HCT116 (cell line): ENCODE measurements at regions not wholly inside any gene's neighbourhood (a gene's known extent, or its start where the extent isn't known, plus 50 kb on each side); places are given as distances from the start of the nearest gene placed in this dataset.
A peak's percentile ranks its signal among the peaks of the same experiment; 100 is the strongest.

Experiments used
- EZH2 ChIP-seq: fragments of 200-600 bp; sonication (generic); IDR thresholded peaks from 2 replicates; pipeline ENCODE4 v1.6.1; 2017; ENCODE audit warnings: antibody characterized with exemption, mixed run types
- POLR2A ChIP-seq: IDR thresholded peaks from 2 replicates; pipeline ENCODE4 v1.7.0; 2011; ENCODE audit warnings: borderline replicate concordance; ENCODE audit not compliant: insufficient read depth, insufficient read length; ENCODE audit errors: extremely low read depth
- POLR2AphosphoS5 ChIP-seq: IDR thresholded peaks from 2 replicates; pipeline ENCODE4 v1.6.1; 2011; ENCODE audit warnings: mild to moderate bottlenecking, low read depth, low read length, moderate library complexity
- RAD21 ChIP-seq: IDR thresholded peaks from 2 replicates; pipeline ENCODE4 v1.6.1; 2012; ENCODE audit warnings: low read depth, mild to moderate bottlenecking
- SP1 ChIP-seq: IDR thresholded peaks from 2 replicates; pipeline ENCODE4 v1.6.1; 2012; ENCODE audit warnings: low read depth
- YY1 ChIP-seq: IDR thresholded peaks from 2 replicates; pipeline ENCODE4 v1.6.1; 2011; ENCODE audit warnings: low read length, low read depth, moderate library complexity, mild to moderate bottlenecking; ENCODE audit not compliant: insufficient replicate concordance; ENCODE audit errors: extremely low read depth
- ZNF274 ChIP-seq: fragments of 200-500 bp; sonication (Bioruptor generic); IDR thresholded peaks from 2 replicates; pipeline ENCODE4 v1.6.1; 2014; ENCODE audit warnings: mild to moderate bottlenecking, low read depth, low read length, inconsistent platforms
- TF ChIP-seq, protein P1 (sequence below), 3 experiments: fragments of 200-600 bp in 1 of 3; sonication (generic) in 1 of 3; IDR thresholded peaks in 2 of 3; conservative IDR thresholded peaks in 1 of 3; 2 replicates each; pipeline ENCODE4 v1.5.1; 2012 to 2017; ENCODE audit warnings: low read depth in 2 of 3, low read length in 2 of 3, antibody characterized with exemption in 1 of 3, borderline replicate concordance in 1 of 3, control low read depth in 1 of 3, mild to moderate bottlenecking in 1 of 3, mixed read lengths in 1 of 3, mixed run types in 1 of 3, moderate library complexity in 1 of 3; ENCODE audit not compliant: insufficient read depth in 1 of 3

DNA sequence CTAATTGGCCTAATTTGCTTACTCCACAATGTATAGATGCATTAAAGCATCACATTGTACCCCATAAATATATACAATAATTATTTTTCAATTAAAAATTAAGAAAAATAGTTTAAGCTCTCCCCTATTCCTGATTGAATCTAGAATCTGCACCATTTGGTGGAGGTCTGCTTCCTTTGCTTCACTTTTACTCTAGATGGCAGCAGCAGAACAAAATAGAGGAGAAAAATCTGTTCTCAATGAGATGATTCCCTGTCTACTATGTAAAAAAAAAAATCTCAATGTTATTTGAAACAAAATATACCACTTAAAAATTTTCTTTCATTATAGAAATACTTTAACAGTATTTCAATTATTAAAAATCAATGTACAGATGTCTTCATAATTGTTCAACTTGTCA, 109.6 kb upstream of the FXR1 start:
- TF ChIP-seq, protein P1, sequence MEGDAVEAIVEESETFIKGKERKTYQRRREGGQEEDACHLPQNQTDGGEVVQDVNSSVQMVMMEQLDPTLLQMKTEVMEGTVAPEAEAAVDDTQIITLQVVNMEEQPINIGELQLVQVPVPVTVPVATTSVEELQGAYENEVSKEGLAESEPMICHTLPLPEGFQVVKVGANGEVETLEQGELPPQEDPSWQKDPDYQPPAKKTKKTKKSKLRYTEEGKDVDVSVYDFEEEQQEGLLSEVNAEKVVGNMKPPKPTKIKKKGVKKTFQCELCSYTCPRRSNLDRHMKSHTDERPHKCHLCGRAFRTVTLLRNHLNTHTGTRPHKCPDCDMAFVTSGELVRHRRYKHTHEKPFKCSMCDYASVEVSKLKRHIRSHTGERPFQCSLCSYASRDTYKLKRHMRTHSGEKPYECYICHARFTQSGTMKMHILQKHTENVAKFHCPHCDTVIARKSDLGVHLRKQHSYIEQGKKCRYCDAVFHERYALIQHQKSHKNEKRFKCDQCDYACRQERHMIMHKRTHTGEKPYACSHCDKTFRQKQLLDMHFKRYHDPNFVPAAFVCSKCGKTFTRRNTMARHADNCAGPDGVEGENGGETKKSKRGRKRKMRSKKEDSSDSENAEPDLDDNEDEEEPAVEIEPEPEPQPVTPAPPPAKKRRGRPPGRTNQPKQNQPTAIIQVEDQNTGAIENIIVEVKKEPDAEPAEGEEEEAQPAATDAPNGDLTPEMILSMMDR (IDR thresholded peaks at IDR 0.05 in 2 of 3, conservative IDR thresholded peaks at IDR 0.05 in 1 of 3; ENCODE audit: borderline replicate concordance in 1 of 3, insufficient read depth in 1 of 3, low read depth in 2 of 3, low read length in 2 of 3), result peak; percentile 39 to 51 (median 48); a peak in 5 of 6 replicates
- no peak for TF ChIP-seq SP1
- TF ChIP-seq POLR2AphosphoS5, result no peak
- TF ChIP-seq RAD21, result peak; percentile 69
- TF ChIP-seq POLR2A, result no peak
- TF ChIP-seq EZH2, result no peak
- no peak for TF ChIP-seq ZNF274
- no peak for TF ChIP-seq YY1
